GM18868 (cell line): ENCODE measurements at regions not wholly inside any gene's neighbourhood (a gene's known extent, or its start where the extent isn't known, plus 50 kb on each side); places are given as distances from the start of the nearest gene placed in this dataset.
"Not testable (repeated sequence)": the region's sequence is repeated elsewhere in the genome, so short reads cannot be mapped to it uniquely, and the experiment has no call there.

Experiments used
- ATAC-seq: cut with Tn5 transposase; IDR thresholded peaks from one replicate; pipeline ENCODE4 v1.9.1; 2021; ENCODE audit warnings: mild to moderate bottlenecking, moderate library complexity; ENCODE audit not compliant: unreplicated experiment

DNA sequence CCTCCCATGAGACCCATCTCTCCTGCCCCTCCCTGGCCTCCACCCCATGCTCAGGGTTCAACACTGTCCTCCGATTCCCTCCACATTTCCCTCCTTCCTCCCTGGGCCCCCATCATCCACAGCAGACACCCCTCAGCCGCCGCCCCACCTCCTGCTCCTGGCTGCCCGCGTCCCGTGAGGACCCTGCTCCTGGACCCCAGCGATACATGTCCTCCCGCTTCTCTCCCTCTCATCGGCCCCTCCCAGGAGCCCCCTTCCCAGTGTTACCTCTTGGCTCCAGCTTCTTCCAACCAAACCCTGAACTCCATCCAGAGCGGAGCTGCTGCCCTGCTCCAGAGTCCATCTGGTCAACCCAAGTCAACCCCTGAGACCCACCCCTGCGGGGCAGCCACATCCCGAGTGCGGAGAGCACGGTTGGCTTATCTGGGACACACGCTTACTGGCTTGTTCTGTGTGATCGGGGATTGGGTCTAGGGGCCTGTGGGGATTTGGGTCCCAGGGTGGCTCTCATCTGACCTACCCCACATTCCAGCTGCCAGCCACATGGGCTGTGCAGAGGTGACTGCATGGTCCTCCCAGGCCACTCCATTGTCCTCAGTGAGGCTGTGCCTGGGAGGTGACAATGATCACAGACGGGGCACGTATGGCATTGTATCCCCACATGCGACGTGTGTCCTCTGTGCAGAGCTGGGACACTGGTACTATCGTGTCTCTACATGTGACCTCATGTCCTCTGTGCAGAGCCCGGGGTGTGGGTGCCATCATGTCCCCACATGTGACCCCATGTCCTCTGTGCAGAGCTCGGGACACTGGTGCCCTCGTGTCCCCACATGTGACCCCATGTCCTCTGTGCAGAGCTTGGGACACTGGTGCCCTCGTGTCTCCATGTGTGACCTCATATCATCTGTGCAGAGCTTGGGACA, 333.6 kb downstream of the ADGRD1 start:
- no peak for ATAC-seq

- no peak for ATAC-seq
These were observed 334.4 kb downstream of the ADGRD1 start for GRCh38 chr12:131287938-131288764.

GRCh38 chr12:131288765-131289695, 335.3 kb downstream of the ADGRD1 start:
- not testable (repeated sequence) for ATAC-seq

- not testable (repeated sequence) for ATAC-seq
These were observed 336.1 kb downstream of the ADGRD1 start for GRCh38 chr12:131289807-131290206.

DNA sequence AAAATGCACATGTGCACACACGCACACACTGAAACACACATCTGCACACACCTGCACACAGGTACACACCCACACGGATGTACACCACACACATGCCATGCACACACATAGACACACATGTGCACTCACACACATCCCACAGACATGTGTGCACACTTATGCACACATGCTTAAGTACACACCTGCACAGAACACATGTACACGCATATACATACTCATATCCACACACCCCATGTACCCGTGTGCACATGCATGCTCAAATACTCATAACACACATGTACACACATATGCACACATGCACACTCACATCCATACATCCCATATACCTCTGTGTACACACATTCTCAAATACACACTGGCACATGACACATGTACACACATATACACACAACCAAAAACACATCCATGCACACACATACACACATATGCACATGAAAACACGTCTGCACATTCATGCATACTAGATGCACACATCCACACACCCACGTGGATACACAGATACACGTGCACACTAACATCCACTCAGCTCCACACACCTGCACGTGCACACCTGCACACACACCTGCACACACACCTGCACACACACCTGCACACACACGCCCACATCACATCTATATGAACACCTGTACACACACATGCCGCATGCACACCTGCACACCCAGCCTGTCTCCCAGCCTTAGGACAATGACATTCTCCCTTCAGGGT, 336.7 kb downstream of the ADGRD1 start:
- ATAC-seq = no peak

GRCh38 chr12:131293071-131294015, 339.6 kb downstream of the ADGRD1 start:
- not testable (repeated sequence) for ATAC-seq

DNA sequence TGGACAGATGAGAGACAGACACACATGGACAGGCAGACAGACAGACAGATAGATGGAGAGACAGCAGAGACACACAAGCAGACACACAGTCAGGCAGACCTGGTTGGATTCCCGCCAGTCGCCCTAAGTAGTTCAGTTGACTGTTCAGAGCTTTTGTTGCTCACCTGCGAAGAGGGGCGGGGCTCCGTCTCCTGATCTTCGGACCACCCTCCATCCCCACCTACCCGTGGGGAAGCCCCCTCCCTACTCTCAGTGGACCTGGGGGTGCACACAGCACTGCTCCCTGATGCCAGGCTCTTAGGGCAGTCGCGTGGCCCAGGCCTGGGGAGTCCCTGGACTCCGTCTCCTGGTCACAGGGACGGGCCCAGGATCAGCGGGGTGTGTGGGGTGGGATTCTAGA, 341.0 kb downstream of the ADGRD1 start:
- not testable (repeated sequence) for ATAC-seq

- not testable (repeated sequence) for ATAC-seq
These were observed 341.4 kb downstream of the ADGRD1 start for GRCh38 chr12:131295117-131295516.

GRCh38 chr12:131295559-131295958, 341.9 kb downstream of the ADGRD1 start:
- not testable (repeated sequence) for ATAC-seq

GRCh38 chr12:131296136-131296535, 342.4 kb downstream of the ADGRD1 start:
- not testable (repeated sequence) for ATAC-seq

GRCh38 chr12:131296651-131297050, 342.9 kb downstream of the ADGRD1 start:
- ATAC-seq = not testable (repeated sequence)

DNA sequence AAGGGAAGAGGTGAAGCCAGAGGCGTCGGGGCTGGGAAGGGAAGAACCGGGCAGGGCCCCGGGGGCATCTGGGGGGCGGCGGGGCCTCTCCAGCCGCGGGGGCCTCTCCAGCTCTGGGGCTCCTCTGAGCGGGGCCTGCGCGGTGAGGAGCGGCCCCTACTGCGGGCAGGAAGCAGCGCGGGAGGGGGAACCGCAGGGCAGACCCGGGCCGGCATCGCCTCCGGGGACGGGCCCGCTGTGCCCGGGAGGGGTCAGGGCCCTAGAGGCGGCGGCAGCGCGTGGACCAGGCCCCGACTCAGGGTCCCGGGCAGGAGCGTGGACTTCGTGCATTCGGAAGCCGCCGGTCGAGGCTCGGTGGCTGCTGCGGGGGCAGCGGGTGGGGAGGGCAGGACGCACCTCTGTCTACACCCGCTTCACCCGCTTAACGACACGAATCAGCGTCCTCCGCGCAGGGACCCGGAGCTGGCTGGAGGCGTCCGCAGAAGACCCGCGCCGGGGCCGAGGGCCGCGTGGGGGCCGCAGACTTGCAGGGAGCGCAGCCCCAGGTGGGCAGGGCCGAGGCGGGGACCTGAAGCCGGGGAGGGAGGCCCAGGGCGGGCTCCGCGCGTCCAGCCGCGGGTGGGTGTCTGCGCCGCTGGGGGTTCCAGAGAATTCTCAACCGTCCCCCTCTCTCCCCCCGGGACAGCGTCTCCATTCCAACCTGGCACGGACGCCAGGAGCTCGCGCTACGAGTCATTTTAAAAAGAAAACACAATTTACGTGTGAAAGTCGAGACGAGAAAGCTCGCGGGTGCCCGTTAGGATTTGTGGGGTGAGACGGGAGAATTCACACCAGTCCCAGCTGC, 345.0 kb downstream of the ADGRD1 start:
- not testable (repeated sequence) for ATAC-seq

DNA sequence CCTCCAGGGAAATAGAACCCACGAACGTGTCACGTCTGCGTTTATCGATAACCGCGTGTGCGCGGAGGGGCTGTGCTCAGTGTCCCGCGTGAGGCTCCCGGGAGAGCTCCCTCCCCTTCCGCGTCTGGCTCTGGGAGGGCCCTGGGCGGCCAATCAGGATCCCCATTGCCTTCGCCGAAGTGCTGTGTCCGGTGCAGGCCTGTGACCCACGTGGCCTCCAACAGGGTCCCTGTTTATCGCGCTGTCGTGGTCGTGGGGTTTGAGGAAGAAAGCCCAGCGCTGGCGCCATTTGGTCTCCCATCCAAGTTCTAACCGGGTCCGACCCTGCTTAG, 345.6 kb downstream of the ADGRD1 start:
- ATAC-seq = not testable (repeated sequence)

GRCh38 chr12:131303576-131303975, 349.9 kb downstream of the ADGRD1 start:
- not testable (repeated sequence) for ATAC-seq

DNA sequence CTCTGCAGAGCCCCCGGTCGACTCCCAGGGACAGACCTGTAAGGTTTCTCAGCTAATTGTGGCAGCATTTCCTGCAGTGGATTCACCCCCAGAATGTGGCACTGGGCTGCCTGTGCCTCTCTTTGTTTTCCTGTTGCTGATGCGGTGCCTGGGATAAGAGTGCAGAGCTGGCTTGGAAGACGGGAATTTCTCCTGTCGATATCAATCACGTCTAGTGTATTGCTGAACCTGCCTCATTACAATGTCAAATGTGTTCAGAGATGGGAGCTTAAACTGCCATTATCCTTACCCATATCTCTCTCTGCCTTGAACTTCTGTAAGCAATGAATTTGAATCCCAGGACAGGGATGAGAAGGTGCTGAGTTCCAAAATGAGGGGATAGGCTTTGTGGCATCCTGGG, 350.9 kb downstream of the ADGRD1 start:
- ATAC-seq = not testable (repeated sequence)

DNA sequence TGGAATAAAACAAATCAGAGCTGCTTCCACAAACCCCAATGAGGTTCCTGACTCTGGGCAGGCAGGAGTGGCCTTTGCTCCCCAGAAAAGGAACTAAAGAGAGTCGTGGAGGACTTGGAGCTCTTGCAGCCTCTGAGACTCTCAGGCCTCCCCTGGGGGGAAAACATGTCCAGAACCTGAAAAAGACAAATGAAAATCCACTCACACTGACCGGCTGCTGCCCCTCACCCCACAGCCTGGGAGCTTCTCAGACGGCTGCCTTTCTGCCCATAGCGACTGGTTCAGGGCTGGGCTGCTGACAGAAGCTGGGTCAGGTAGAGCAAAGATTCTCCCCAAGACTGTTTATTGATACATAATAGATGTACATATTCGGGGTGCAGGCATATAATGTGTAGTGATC, 356.0 kb downstream of the ADGRD1 start:
- no peak for ATAC-seq

DNA sequence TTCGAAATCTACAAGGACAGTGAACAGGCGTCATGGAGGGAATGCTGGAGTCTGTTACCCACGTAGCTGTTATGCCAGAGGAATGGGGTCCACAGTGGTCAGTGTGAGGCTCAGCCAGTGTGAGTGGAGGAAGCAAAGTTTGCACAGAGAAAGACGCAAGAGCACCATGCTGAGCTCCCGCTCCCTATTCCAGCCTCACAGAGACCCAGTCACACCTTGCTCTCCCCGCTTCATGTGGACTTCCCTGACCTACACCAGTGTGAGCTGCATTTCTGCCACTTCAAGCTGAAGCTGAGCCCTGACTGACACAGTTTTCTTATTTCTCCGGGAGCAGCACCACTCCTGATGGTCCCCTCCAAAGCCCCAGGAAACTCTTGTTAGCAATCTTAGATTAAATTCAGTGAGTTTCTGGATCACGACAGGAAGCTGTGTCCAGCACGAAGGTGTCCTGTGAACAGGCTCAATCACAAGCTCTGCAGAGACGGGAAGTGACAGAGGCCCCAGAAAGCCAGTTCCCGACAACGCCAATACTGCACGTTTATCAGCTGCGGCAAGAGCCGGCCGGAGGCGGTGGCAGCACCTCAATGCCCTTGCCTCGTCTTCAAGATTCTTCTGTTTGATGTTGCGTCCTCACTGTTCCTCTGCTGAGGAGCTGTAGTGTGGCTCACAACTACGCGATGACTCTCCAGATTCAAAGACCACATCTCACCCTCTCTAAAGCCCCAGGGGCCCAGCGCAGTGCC, 356.7 kb downstream of the ADGRD1 start:
- ATAC-seq = not testable (repeated sequence)
